Kidney epithelial cell (primary cell): ENCODE measurements at regions not wholly inside any gene's neighbourhood (a gene's known extent, or its start where the extent isn't known, plus 50 kb on each side); places are given as distances from the start of the nearest gene placed in this dataset.

Source experiments
- DNase-seq: peaks from one replicate; pipeline ENCODE4 v3.0.0-alpha.2; 2010; ENCODE audit warnings: low read depth
- H3K27me3 ChIP-seq: 2 replicates; pipeline ENCODE4 v1.6.0; 2011; ENCODE audit warnings: low read length; ENCODE audit not compliant: control insufficient read depth, insufficient read depth
- H3K36me3 ChIP-seq: 2 replicates; pipeline ENCODE4 v1.5.1; 2011; ENCODE audit warnings: low read length; ENCODE audit not compliant: control insufficient read depth, insufficient read depth
- H3K4me3 ChIP-seq: 2 replicates; pipeline ENCODE4 v1.5.1; 2011; ENCODE audit warnings: low read depth, mild to moderate bottlenecking, control low read depth, low read length
- TF ChIP-seq, protein P1 (sequence below): IDR thresholded peaks from 2 replicates; pipeline ENCODE4 v1.5.1; 2011; ENCODE audit warnings: mild to moderate bottlenecking, moderate library complexity, low read length, control low read depth, inconsistent platforms; ENCODE audit not compliant: insufficient read depth, poor library complexity, severe bottlenecking

DNA sequence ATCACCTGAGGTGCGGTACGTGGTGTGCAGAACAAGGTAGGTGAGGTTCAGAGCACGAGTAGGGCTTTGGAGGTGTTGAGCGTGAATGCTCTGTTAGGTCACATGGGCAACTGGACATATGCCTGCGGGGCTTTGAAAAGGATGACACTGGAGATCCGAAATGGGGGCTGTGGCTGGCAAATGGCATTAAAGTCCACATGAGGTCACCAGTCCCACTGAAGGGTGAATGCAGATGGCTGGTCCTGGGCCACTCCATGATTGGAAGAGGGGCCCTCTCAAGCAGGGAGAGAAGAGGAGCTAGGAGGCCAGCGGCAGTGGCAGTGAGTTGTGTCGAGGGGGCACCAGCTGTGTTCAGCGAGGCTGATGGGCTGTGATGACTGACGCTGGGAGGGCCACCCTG is 254.9 kb upstream of the SHH start:
- no peak for DNase-seq
- H3K36me3 ChIP-seq: no peaks in the 10 kb centered on the region
- TF ChIP-seq, protein P1, sequence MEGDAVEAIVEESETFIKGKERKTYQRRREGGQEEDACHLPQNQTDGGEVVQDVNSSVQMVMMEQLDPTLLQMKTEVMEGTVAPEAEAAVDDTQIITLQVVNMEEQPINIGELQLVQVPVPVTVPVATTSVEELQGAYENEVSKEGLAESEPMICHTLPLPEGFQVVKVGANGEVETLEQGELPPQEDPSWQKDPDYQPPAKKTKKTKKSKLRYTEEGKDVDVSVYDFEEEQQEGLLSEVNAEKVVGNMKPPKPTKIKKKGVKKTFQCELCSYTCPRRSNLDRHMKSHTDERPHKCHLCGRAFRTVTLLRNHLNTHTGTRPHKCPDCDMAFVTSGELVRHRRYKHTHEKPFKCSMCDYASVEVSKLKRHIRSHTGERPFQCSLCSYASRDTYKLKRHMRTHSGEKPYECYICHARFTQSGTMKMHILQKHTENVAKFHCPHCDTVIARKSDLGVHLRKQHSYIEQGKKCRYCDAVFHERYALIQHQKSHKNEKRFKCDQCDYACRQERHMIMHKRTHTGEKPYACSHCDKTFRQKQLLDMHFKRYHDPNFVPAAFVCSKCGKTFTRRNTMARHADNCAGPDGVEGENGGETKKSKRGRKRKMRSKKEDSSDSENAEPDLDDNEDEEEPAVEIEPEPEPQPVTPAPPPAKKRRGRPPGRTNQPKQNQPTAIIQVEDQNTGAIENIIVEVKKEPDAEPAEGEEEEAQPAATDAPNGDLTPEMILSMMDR: no peak

DNA sequence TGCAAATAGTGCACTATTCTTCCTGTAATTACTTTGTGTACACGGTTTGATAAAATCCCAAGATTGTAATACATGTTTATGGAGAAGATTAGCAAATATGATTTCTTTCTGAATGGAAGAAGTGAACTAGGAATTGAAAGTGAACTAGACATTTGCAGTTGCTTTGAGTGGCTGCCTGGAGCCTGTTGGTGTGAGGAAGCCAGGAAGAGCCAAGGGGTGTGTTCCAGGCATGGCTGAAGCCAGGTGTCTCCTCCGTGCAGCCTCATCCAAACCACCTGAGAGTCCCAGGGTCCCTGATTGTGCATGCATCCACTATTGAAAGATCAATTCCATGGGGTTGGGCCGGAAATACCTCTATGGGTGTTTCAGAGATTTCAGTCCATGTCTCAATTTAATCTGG is 253.1 kb upstream of the SHH start:
- no peak overlapping the region for H3K4me3 ChIP-seq
- no peaks in the 10 kb centered on the region for H3K27me3 ChIP-seq
- DNase-seq: no peak
- TF ChIP-seq, protein P1: no peak
- no peaks in the 10 kb centered on the region for H3K36me3 ChIP-seq

More for the DNA sequence above, 254.9 kb upstream of the SHH start:
- Histone ChIP-seq H3K4me3 (no peak overlapping the region), H3K27me3 (no peaks in the 10 kb centered on the region)

DNA sequence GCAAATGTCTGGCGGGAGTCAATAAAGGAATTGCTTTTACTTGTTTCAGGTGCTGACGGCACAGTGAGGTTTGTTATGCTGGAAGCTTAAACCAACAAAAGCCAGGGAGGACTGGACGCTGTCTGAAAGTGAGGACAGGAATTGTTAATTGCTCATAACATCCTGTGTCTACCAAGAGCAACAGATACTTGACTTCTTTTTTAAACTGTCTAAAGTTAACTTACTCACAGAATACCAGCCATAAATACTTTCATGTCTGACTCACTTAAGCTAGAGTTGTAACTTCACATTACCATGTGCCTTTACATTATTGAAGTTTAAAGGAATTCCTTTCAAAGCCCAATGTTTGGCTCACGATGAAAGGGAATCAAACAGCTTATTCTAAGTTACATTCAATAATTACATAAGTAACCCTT is 252.7 kb upstream of the SHH start:
- no peaks in the 10 kb centered on the region for H3K36me3 ChIP-seq
- H3K27me3 ChIP-seq: no peaks in the 10 kb centered on the region
- peak; percentile 70 for DNase-seq
- no peak overlapping the region for H3K4me3 ChIP-seq
- TF ChIP-seq, protein P1: no peak

DNA sequence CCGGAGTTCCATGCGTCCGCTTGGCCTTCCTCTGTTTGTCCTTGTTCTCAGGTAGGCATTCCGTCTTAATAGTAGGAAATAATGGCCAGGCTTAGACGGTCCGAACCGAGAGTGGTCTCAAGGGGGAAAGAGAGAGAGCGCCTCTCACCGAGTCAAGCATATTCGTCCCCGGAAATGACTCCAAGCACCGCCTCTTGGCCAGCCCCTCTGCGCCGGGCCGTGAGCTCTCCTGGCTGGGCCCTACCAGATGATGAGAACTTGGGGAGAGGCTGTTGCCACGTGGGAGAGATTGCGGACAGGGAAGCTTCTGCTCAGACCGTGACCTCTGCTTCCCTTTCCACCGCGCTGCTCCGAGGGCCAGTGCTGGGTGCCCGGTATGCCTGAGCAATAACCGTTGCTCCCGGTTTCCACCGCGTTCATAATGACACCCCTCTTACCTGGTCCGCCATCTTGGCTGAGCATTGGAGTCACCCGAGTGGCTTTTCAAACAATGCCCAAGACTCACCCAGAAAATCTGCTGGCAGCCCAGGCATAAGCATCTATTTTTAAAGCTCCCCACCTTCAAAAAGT is 251.1 kb upstream of the SHH start:
- DNase-seq: no peak

DNA sequence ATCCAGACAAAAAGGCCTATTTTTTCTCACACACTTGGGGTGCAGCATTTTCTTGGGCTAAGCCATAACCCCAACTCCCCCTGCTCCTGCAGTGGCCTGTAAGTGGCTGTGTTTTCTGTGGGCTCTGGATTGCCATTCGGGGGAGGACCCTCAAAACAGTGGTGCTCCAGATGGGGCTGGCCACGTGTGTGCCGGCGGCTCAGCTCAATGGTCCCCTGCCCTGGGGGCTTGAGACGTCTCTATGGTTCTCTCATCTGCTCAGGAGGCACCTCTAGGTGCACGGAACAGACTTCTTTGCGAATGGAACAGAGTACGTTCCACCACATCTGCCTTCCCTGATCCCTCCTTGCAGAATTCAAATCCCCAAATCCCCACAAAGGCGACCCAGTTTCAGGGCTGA is 250.0 kb upstream of the SHH start:
- no peak for DNase-seq
- H3K4me3 ChIP-seq: no peak overlapping the region
- H3K27me3 ChIP-seq: no peaks in the 10 kb centered on the region
- TF ChIP-seq, protein P1: no peak
- H3K36me3 ChIP-seq: no peaks in the 10 kb centered on the region

More for the DNA sequence above, 251.1 kb upstream of the SHH start:
- Histone ChIP-seq H3K36me3 (no peaks in the 10 kb centered on the region), H3K27me3 (no peaks in the 10 kb centered on the region), H3K4me3 (no peak overlapping the region)
- TF ChIP-seq, protein P1: no peak

DNA sequence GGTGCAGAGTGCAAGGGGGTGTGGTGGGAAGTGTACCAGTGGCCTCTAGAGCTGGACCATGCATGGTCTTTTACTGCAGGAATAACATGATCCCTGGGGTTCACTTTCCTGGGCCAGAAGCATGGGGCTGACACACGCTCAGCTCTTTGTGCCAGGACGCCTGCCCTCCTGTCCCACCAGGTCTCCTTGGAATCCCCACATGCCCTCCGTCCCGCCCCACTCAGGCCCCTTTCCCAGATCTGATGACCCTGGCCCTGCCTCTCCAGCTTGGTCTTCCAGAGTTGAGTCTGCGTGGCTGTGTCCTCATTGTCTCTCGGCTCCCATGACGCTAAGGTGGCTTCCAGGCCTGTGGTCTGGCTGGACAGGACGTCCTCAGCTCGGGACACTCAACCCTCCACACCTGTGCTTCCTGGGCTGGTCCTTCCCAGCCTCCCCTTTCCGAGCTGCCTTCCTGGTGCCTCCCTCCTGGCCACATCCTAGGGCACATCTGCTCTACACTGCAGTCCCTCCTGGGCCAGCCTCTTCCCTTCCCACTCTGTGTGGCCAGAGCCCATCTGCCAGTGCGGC is 249.5 kb upstream of the SHH start:
- TF ChIP-seq, protein P1: no peak

More for the DNA sequence above, 249.5 kb upstream of the SHH start:
- Histone ChIP-seq H3K36me3 (no peaks in the 10 kb centered on the region), H3K27me3 (no peaks in the 10 kb centered on the region), H3K4me3 (no peak overlapping the region)
- DNase-seq: no peak
